NB4 (cell line): ENCODE measurements at regions not wholly inside any gene's neighbourhood (a gene's known extent, or its start where the extent isn't known, plus 50 kb on each side); places are given as distances from the start of the nearest gene placed in this dataset.
A peak's percentile ranks its signal among the peaks of the same experiment; 100 is the strongest.

ENCODE experiments used
- CTCF ChIP-seq: IDR thresholded peaks from one replicate; pipeline ENCODE4 v1.5.1; 2012; ENCODE audit warnings: low read depth, low read length
- MAX ChIP-seq: IDR thresholded peaks from 2 replicates; pipeline ENCODE4 v1.6.1; 2011; ENCODE audit warnings: low read depth, low read length
- POLR2A ChIP-seq: IDR thresholded peaks from 2 replicates; pipeline ENCODE4 v1.6.1; 2011; ENCODE audit warnings: mild to moderate bottlenecking; ENCODE audit not compliant: insufficient read length; ENCODE audit errors: extremely low read depth

- TF ChIP-seq POLR2A (no peak), CTCF (peak; percentile 40), MAX (no peak)
Observed at GRCh38 chr2:239824866-239825704, 200.1 kb downstream of the NDUFA10 start.
